ENCODE measurements at regions not wholly inside any gene's neighbourhood (a gene's known extent, or its start where the extent isn't known, plus 50 kb on each side); places are given as distances from the start of the nearest gene placed in this dataset.

GRCh38 chr2:142472382-142472781 lies 341.6 kb upstream of the LRP1B start:
- TF ChIP-seq CTCF (IDR thresholded peaks at IDR 0.05) (no peak), EZH2 (IDR thresholded peaks at IDR 0.05; ENCODE audit: borderline replicate concordance, insufficient read depth, low read depth, low read length, poor library complexity, severe bottlenecking) (no peak)

All from B cell (primary cell).